Peyer's patch (tissue), 4 donors: ENCODE measurements at regions not wholly inside any gene's neighbourhood (a gene's known extent, or its start where the extent isn't known, plus 50 kb on each side); places are given as distances from the start of the nearest gene placed in this dataset.

Experiments
- POLR2A ChIP-seq, 2 donors: fragments of 450-650 bp; IDR thresholded peaks; one replicate each; pipeline ENCODE4 v1.5.1; 2017; ENCODE audit warnings: antibody characterized with exemption in 2 of 2, mild to moderate bottlenecking in 2 of 2, moderate library complexity in 2 of 2
- TF ChIP-seq, protein P1 (sequence below), 6 experiments: fragments of 450-650 bp in 4 of 6; fragments of 200-600 bp in 2 of 6; sonication (generic) in 1 of 6; IDR thresholded peaks; one replicate each; pipeline ENCODE4 v1.5.1; 2017 to 2019; ENCODE audit warnings: antibody characterized with exemption in 6 of 6, mild to moderate bottlenecking in 3 of 6, moderate library complexity in 1 of 6

DNA sequence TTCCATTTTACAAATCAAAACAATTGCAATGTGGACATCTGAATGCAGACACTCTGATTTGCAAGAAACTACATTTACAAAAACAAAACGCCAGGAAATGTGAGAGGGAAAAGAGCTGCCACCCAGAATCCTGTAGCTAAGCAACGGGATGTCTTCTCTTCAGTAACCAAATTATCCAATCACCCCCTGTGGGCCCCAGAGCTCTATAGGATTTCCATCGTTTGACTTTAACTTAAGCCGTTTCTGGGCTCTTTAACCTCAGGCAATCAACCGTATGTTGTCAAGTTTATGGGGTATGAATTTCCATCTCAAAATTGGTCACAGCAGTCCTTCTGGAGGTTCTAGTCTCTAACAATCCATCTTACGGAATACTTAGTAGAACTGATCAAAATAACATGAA is 240.5 kb downstream of the ETV1 start:
- TF ChIP-seq, protein P1, sequence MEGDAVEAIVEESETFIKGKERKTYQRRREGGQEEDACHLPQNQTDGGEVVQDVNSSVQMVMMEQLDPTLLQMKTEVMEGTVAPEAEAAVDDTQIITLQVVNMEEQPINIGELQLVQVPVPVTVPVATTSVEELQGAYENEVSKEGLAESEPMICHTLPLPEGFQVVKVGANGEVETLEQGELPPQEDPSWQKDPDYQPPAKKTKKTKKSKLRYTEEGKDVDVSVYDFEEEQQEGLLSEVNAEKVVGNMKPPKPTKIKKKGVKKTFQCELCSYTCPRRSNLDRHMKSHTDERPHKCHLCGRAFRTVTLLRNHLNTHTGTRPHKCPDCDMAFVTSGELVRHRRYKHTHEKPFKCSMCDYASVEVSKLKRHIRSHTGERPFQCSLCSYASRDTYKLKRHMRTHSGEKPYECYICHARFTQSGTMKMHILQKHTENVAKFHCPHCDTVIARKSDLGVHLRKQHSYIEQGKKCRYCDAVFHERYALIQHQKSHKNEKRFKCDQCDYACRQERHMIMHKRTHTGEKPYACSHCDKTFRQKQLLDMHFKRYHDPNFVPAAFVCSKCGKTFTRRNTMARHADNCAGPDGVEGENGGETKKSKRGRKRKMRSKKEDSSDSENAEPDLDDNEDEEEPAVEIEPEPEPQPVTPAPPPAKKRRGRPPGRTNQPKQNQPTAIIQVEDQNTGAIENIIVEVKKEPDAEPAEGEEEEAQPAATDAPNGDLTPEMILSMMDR (IDR thresholded peaks at IDR 0.05): no peak
- TF ChIP-seq POLR2A (IDR thresholded peaks at IDR 0.05): no peak
